GM10266 (cell line): ENCODE measurements at regions not wholly inside any gene's neighbourhood (a gene's known extent, or its start where the extent isn't known, plus 50 kb on each side); places are given as distances from the start of the nearest gene placed in this dataset.
A peak's percentile ranks its signal among the peaks of the same experiment; 100 is the strongest.

Source experiments
- DNase-seq: peaks from one replicate; pipeline ENCODE4 v3.0.0; 2012; ENCODE audit errors: extremely low spot score
- CTCF ChIP-seq: IDR thresholded peaks from 2 replicates; pipeline ENCODE4 v1.5.1; 2012; ENCODE audit warnings: mild to moderate bottlenecking, low read depth; ENCODE audit not compliant: control insufficient read depth, insufficient read depth; ENCODE audit errors: missing control alignments

GRCh38 chr3:25855266-25855784, 65.4 kb downstream of the OXSM start:
- no peak for DNase-seq
- no peak for TF ChIP-seq CTCF

DNA sequence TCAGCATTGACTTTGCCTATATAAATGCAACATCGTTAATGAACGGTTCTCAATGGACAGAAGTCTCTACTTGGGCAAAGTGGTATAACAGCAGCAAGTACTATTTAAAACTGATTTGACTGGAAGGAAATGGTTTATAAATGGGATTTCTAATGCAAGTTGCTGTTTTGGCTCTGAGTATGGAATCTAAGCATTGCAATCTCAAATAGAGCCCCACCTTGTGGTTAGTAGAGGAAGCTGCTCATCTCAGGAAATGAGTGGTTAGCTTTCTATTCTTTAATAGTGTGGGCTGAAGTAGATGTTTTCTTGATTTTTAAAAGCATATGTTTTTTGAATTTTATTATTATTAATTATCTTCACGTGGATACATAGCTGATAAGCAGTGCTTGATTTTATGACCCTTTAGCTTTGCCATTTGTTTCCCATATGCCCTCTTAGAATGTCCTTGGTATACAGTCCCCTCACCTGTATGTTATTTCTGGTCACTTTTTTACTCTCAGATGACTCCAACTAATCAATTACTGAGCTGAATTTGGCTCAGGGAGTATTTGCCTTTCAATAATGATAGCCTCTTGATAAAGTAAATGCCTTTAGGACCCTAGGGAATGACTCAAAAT, 67.1 kb downstream of the OXSM start:
- TF ChIP-seq CTCF, result peak; percentile 72
- DNase-seq, result peak; percentile 71

DNA sequence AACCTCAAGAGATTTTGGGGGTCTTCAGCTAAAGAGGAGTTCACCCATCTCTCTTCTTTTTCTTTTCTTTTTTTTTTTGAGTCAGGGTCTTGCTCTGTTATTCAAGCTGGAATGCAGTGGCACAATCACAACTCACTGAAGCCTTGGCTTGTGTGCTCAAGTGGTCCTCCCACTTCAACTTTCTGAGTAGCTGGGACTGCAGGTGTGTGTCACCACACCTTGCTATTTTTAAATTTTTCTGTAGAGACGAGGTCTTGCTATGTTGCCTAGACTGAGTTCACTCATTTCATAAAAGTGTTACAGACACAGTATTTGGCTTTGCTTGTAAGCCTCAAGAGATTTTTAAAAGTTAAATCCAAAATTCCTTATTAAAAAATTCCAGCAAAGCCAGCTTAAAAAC, 71.7 kb downstream of the OXSM start:
- DNase-seq, result no peak
- TF ChIP-seq CTCF, result no peak

DNA sequence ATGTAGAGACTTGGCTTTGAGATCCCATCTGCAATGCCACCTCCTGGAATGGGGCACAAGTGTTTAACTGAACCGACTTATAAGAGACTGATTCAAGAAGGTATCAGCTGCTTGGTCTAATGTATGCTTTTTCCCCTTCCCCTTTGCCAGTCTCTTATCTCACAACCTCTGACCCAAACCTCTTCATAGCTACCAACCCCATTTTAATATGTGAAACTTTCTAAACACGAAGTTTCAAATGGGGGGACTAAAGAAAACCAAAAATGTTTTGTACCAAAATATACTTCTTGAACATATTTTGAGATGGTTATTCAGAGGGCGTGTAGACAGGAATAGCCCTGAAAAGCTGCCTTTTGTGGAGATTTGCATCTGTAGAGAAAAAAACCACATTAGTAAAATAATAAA, 73.1 kb downstream of the OXSM start:
- no peak for TF ChIP-seq CTCF
- no peak for DNase-seq

GRCh38 chr3:25863416-25863959, 73.6 kb downstream of the OXSM start:
- TF ChIP-seq CTCF, result no peak
- DNase-seq, result no peak

DNA sequence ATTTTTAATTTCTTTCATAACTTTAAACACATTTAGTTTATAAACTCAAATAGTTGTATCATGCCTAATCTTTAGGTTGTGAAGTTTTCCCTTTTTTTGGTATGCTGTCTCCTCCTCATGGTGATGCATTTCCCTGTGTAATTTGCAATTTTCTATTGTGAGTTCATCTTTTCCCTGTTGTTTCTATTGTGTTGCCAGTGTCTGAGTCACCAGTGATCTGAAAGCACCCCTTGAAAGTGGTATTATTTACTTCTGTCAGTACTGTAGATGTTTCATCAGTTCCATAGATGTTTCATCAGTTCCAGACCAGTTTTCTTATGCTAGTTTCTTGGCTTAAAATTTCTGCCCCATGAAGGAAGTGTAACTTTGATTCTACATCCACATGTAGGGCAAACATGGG, 80.6 kb downstream of the OXSM start:
- no peak for DNase-seq
- no peak for TF ChIP-seq CTCF

GRCh38 chr3:25872200-25872877, 82.4 kb downstream of the OXSM start:
- no peak for DNase-seq
- no peak for TF ChIP-seq CTCF
